HG02943 (cell line): ENCODE measurements at regions not wholly inside any gene's neighbourhood (a gene's known extent, or its start where the extent isn't known, plus 50 kb on each side); places are given as distances from the start of the nearest gene placed in this dataset.
A peak's percentile ranks its signal among the peaks of the same experiment; 100 is the strongest.
"Not testable (repeated sequence)": the region's sequence is repeated elsewhere in the genome, so short reads cannot be mapped to it uniquely, and the experiment has no call there.

ENCODE experiments used
- ATAC-seq: cut with Tn5 transposase; IDR thresholded peaks from one replicate; pipeline ENCODE4 v1.9.1; 2021; ENCODE audit warnings: mild to moderate bottlenecking, low read depth, moderate library complexity; ENCODE audit not compliant: unreplicated experiment

DNA sequence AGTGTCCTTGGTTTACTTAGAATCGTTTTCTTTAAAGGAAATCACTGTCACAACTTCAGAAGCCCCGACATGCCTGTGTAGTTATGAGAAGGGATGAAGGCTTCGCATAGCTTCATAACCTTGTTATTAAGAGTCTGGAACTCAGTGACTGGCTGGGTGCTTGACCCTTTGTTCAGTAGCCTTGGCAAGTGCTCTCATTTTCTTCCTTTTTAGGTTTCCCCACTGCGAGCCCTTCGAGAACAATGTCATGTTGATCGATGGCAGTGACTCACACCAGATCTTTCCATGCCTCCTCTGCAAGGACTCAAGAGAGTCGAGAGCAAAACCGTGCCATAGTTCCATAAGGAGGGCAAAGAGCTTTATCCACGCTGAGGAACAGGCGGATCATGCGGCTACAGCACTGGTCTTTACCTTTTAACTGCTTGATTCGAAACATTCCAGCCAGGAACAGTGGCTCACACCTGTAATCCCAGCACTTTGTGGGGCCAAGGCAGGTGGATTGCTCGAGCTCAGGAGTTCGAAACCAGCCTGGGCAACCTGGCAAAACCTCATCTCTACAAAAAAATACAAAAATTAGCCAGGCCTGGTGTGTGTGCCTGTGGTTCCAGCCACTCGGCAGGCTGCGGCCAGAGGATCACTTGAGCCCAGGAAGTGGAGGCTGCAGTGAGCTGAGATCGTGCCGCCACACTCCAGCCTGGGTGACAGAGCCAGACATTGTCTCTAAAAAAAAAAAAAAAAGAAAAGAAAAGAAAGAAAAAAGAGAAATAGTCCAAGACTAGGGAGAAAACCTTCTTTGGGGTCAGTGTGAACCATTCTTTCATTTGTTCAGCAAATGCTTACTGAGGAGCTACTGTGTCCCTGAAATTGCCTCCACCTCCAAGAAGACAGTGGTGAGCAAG, 95.4 kb upstream of the ERRFI1 start:
- no peak for ATAC-seq

GRCh38 chr1:8120693-8121260, 94.7 kb upstream of the ERRFI1 start:
- ATAC-seq = no peak

DNA sequence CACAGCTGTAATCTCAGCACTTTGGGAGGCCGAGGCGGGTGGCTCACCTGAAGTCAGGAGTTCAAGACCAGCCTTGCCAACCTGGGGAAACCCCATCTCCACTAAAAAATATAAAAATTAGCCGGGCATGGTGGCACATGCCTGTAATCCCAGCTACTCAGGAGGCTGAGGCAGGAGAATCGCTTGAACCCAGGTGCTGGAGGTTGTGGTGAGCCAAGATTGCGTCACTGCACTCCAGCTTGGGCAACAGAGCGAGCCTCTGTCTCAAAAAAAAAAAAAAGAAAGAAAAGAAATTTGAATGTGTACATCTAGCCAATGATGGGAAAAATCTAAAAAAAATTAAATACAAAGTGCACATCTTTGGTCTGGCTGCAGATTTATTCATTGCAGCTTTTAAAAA, 92.6 kb upstream of the ERRFI1 start:
- not testable (repeated sequence) for ATAC-seq

DNA sequence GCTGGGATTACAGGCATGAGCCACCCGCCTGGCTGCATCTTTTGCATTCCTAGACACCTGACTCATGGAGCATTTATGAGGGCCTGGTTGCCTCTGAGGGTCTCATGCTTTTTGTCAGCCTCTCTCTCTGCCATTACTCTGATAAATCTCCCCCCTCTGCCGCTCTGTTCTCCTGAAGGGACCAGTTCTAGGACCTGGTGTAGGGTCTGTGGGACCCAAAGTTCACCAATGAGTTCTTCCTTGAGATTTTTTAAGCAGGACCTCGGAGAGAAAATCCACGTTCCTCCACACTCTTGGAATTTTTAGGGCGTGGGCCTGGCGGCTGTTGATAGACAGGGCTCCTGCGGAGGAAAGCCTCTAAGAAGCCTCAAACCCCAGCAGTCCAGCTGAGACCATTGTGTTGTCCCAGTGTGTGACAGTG, 91.9 kb upstream of the ERRFI1 start:
- no peak for ATAC-seq

GRCh38 chr1:8116894-8117264, 90.8 kb upstream of the ERRFI1 start:
- no peak for ATAC-seq

DNA sequence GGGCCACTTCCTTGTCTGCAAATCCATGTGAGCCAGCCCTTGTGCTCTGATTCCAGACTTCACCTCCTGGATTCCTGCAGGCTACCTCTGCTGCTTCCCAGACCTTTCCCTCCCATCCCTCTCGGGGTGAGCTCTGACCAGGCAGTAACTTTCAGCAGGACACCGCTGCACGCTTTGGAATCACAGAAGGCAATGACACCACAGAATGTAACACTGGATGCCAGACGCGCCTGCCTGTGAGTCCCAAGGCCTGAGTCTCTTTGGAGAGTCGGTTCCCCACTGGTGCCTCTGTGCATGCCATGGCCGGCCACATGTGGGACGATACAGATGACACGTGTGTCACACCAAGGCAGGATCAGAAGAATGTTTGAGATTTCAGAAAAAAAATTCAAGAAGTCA, 89.7 kb upstream of the ERRFI1 start:
- no peak for ATAC-seq

DNA sequence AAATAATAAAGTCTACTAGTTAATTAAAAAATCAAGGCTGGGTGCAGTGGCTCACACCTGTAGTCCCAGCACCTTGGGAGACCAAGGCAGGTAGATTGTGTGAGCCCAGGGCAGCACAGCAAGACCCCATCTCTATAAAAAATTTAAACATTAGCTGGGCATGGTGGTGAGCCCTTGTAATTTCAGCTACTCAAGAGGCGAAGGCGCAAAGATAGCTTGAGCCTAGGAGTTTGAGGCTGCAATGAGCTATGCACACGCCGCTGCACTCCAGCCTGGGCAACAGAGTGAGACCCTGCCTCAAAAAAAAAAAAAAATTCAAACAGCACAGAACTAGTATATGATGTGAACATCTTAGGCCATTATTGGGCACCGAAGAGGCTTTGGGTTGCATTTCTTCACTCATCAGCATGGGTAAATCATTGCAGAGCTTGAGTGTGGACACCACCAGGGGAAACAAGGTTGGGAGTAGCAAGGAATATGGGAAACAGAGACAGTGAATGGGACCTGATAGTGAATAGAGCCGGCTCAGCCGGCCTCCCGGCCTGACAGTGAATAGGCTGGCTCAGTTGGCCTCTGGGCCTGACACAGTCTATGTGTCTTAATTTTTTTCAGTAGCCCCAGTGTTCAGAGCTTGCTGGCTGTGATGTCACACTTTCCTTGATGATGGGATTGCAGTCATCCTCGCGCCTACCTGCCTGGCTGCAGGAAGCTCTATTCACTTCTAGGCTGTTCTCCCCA, 89.1 kb upstream of the ERRFI1 start:
- ATAC-seq = no peak

- no peak for ATAC-seq
Measured at GRCh38 chr1:8113262-8114220, 87.4 kb upstream of the ERRFI1 start.

DNA sequence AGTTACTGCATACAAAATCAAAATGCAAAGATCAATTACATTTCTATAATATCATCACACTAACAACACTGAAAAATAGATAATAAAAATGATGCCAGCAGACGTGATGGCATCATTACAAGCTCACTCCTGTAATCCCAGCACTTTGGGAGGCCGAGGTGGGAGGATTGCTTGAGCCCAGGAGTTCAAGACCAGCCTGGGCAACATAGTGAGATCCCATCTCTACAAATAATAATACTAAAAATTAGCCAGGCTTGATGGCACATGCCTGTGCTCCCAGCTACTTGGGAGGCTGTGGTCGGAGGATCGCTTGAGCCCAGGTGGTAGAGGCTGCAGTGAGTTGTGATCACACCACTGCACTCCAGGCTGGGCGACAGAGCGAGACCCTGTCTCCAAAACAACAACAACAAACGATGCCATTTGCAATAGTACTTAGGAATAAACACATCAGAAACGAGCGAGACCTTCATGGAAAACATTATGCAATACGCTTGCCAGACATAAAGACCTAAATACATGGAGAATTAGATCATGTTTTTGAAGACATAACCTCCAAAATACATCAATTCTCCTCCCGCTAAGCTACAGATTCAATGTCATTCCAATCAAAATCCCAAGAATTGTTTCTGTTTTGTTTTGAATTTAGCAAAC, 86.6 kb upstream of the ERRFI1 start:
- no peak for ATAC-seq

DNA sequence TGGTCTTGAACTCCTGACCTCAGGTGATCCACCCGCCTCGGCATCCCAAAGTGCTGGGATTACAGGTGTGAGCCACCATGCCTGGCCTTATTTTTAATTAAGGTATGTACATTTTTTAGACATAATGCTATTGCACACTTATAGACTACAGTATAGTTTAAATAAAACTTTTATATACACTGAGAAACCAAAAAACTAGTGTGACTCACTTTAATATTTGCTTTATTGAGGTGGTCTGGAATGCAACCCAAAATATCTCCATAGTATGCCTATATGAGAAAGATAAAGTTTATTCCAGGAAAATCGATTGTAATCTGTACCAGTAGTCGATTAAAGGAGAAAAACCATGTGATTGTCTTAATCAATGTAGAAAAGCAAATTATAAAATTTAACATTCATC, 85.5 kb upstream of the ERRFI1 start:
- ATAC-seq = no peak

GRCh38 chr1:8109216-8109615, 83.1 kb upstream of the ERRFI1 start:
- ATAC-seq = no peak

GRCh38 chr1:8107897-8108296, 81.8 kb upstream of the ERRFI1 start:
- ATAC-seq = no peak

DNA sequence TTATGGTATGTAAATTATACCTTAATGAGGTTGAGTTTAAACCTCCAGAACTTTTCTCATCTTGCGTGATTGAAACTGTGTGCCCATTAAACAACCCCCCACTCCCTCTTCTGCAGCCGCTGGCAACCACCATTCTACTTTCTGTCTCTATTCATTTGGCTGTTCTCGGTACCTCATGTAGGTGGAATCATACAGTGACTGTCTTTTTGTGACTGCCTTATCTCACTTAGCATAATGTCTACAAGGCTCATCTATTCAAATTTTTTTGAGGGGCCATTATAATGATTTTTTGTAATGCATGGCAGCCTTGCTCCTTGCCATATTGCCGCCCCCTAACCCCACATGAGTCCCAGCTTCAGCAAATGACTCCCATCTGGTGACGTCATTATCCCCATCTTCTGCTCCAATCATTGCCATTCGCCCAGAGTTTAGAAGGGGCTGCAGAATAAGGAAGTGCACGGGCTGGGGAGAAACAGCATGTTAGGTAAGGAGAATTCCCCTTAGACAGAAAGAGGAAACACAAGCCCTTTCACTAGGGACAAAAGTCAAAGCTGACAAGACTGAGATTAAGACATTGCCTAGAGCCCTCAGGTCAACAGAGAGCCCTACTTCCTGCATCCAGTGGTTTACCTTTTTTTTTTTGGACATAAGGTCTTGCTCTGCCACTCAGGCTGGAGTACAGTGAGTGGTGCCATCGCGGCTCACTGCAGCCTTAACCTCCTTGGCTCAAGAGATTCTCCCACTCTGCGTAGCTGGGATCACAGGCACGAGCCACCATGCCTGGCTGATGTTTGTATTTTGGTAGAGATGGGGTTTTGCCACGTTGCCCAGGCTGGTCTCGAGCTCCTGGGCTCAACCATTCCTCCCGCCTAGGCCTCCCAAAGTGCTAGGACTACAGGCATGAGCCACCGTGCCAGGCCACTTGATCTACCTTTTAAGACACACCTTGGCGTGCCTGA, 78.4 kb upstream of the ERRFI1 start:
- ATAC-seq = no peak

GRCh38 chr1:8097908-8098307, 71.8 kb upstream of the ERRFI1 start:
- no peak for ATAC-seq

- peak; percentile 65 for ATAC-seq
Measured at GRCh38 chr1:8097077-8097799, 71.1 kb upstream of the ERRFI1 start.

GRCh38 chr1:8096105-8097011, 70.2 kb upstream of the ERRFI1 start:
- no peak for ATAC-seq

DNA sequence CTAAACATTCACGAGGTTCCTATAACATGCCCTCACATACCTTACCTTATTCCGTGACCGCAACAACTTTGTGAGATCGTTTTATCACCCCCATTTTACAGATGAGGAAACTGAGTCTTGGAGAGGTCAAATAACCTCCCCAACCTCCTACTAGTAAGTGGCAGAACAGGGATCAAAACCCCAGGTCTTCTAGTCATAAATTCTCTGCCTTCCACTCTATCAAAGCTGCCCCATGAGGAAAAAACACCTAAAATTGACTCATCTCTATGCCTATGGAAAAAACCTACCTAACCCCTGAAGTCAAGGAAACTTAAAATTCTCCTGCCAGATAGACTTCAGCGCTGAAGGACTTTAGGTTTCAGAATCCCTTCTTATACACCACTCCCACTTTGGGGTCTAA, 69.5 kb upstream of the ERRFI1 start:
- ATAC-seq = no peak
